ENCODE measurements at regions not wholly inside any gene's neighbourhood (a gene's known extent, or its start where the extent isn't known, plus 50 kb on each side); places are given as distances from the start of the nearest gene placed in this dataset.
"Not testable (repeated sequence)": the region's sequence is repeated elsewhere in the genome, so short reads cannot be mapped to it uniquely, and the experiment has no call there.

- no peak for DNase-seq (ENCODE audit: low spot score)
These were observed 56.9 kb upstream of the CHST15 start for GRCh38 chr10:124150189-124150806.

GRCh38 chr10:124149189-124150042, 56.0 kb upstream of the CHST15 start:
- no peak for DNase-seq (ENCODE audit: low spot score)

GRCh38 chr10:124148509-124149188, 55.3 kb upstream of the CHST15 start:
- DNase-seq (ENCODE audit: low spot score), result not testable (repeated sequence)

GRCh38 chr10:124146483-124146882, 53.1 kb upstream of the CHST15 start:
- no peak for DNase-seq (ENCODE audit: low spot score)

- peak; percentile 41 for DNase-seq (ENCODE audit: low spot score)
These were observed 51.9 kb upstream of the CHST15 start for GRCh38 chr10:124145109-124145870.

GRCh38 chr10:124144536-124144935, 51.1 kb upstream of the CHST15 start:
- no peak for DNase-seq (ENCODE audit: low spot score)

GRCh38 chr10:124143721-124144120, 50.3 kb upstream of the CHST15 start:
- no peak for DNase-seq (ENCODE audit: low spot score)

All from H4 (cell line).